RWPE2 (cell line): ENCODE measurements at regions not wholly inside any gene's neighbourhood (a gene's known extent, or its start where the extent isn't known, plus 50 kb on each side); places are given as distances from the start of the nearest gene placed in this dataset.

Experiments
- ATAC-seq: fragments of 200-7000 bp; cut with Tn5 transposase; 3 replicates; pipeline ENCODE4 v1.9.1; 2021; ENCODE audit warnings: low read depth
- DNase-seq: peaks from one replicate; pipeline ENCODE4 v3.0.0-alpha.2; 2020; ENCODE audit warnings: low spot score
- H3K27ac ChIP-seq: fragments of 450-650 bp; 2 replicates; pipeline ENCODE4 v1.5.1; 2017; ENCODE audit warnings: mild to moderate bottlenecking; ENCODE audit not compliant: poor library complexity, severe bottlenecking
- H3K27me3 ChIP-seq: fragments of 250-450 bp; sonication (Bioruptor Pico); 2 replicates; pipeline ENCODE4 v1.5.1; 2021; ENCODE audit warnings: mild to moderate bottlenecking, moderate library complexity; ENCODE audit not compliant: insufficient read depth, poor library complexity, severe bottlenecking
- H3K36me3 ChIP-seq: fragments of 250-450 bp; sonication (Bioruptor Pico); 2 replicates; pipeline ENCODE4 v1.5.1; 2020; ENCODE audit warnings: low read depth, mild to moderate bottlenecking, moderate library complexity
- H3K4me1 ChIP-seq: fragments of 250-450 bp; sonication (Bioruptor Pico); 2 replicates; pipeline ENCODE4 v1.5.1; 2021; ENCODE audit warnings: mild to moderate bottlenecking, moderate library complexity; ENCODE audit not compliant: insufficient read depth, poor library complexity, severe bottlenecking
- H3K4me3 ChIP-seq: fragments of 250-450 bp; sonication (Bioruptor Pico); 2 replicates; pipeline ENCODE4 v1.5.1; 2021; ENCODE audit warnings: mild to moderate bottlenecking, moderate library complexity; ENCODE audit not compliant: severe bottlenecking
- H3K9me3 ChIP-seq: fragments of 250-450 bp; sonication (Bioruptor Pico); 2 replicates; pipeline ENCODE4 v1.5.1; 2021; ENCODE audit warnings: mild to moderate bottlenecking, moderate library complexity; ENCODE audit not compliant: severe bottlenecking
- CTCF ChIP-seq: fragments of 450-650 bp; IDR thresholded peaks from one replicate; pipeline ENCODE4 v1.5.1; 2017; ENCODE audit warnings: mild to moderate bottlenecking, moderate library complexity; ENCODE audit not compliant: poor library complexity, severe bottlenecking

GRCh38 chr3:177681156-177681555 is 483.9 kb upstream of the TBL1XR1 start:
- no peaks in the 10 kb centered on the region for H3K36me3 ChIP-seq
- H3K27me3 ChIP-seq: no peaks in the 10 kb centered on the region
- H3K4me3 ChIP-seq: no peak overlapping the region
- no peak for DNase-seq
- peaks cover 7% of the 10 kb centered on the region for H3K4me1 ChIP-seq
- no peak for ATAC-seq
- TF ChIP-seq CTCF: no peak
- no peak overlapping the region for H3K27ac ChIP-seq
- no peaks in the 10 kb centered on the region for H3K9me3 ChIP-seq

GRCh38 chr3:177681852-177682251 is 484.6 kb upstream of the TBL1XR1 start:
- Histone ChIP-seq H3K4me3 (no peak overlapping the region), H3K27ac (no peak overlapping the region), H3K4me1 (peaks cover 7% of the 10 kb centered on the region), H3K9me3 (no peaks in the 10 kb centered on the region), H3K27me3 (no peaks in the 10 kb centered on the region), H3K36me3 (no peaks in the 10 kb centered on the region)
- TF ChIP-seq CTCF: no peak
- DNase-seq (no peak), ATAC-seq (no peak)

- DNase-seq: no peak
- no peak for ATAC-seq
- Histone ChIP-seq H3K36me3 (no peaks in the 10 kb centered on the region), H3K4me1 (peaks cover 7% of the 10 kb centered on the region), H3K27ac (no peak overlapping the region), H3K4me3 (no peak overlapping the region), H3K27me3 (no peaks in the 10 kb centered on the region), H3K9me3 (no peaks in the 10 kb centered on the region)
- TF ChIP-seq CTCF: no peak
These were observed 486.3 kb upstream of the TBL1XR1 start for GRCh38 chr3:177683586-177683985.

GRCh38 chr3:177686671-177687070 is 489.4 kb upstream of the TBL1XR1 start:
- H3K36me3 ChIP-seq: no peaks in the 10 kb centered on the region
- no peak overlapping the region for H3K4me3 ChIP-seq
- DNase-seq (no peak), ATAC-seq (no peak)
- no peak overlapping the region for H3K27ac ChIP-seq
- H3K9me3 ChIP-seq: no peaks in the 10 kb centered on the region
- TF ChIP-seq CTCF: no peak
- no peaks in the 10 kb centered on the region for H3K4me1 ChIP-seq
- H3K27me3 ChIP-seq: no peaks in the 10 kb centered on the region

GRCh38 chr3:177687291-177687690 is 490.0 kb upstream of the TBL1XR1 start:
- no peak overlapping the region for H3K27ac ChIP-seq
- ATAC-seq: no peak
- no peaks in the 10 kb centered on the region for H3K4me1 ChIP-seq
- H3K36me3 ChIP-seq: no peaks in the 10 kb centered on the region
- no peaks in the 10 kb centered on the region for H3K27me3 ChIP-seq
- no peaks in the 10 kb centered on the region for H3K9me3 ChIP-seq
- no peak for DNase-seq
- TF ChIP-seq CTCF: no peak
- no peak overlapping the region for H3K4me3 ChIP-seq
